HepG2 (cell line): ENCODE measurements at regions not wholly inside any gene's neighbourhood (a gene's known extent, or its start where the extent isn't known, plus 50 kb on each side); places are given as distances from the start of the nearest gene placed in this dataset.
A peak's percentile ranks its signal among the peaks of the same experiment; 100 is the strongest.

Source experiments
- ATAC-seq: fragments of 200-7000 bp; cut with Tn5 transposase; 3 replicates; pipeline ENCODE4 v1.9.1; 2020; ENCODE audit warnings: mild to moderate bottlenecking, moderate library complexity
- BruUV-seq: library from RNA; stranded (reverse); fragments of 400-500 nt; replicated peaks from 2 replicates; lab custom pipeline; 2021; lab: Mats Ljungman, UMichigan
- CTCF ChIA-PET: fragments of 300-600 bp; formaldehyde crosslinking; extraction: SDS; loops from one replicate; lab custom pipeline; 2021; ENCODE audit warnings: low total read pairs, inconsistent platforms, low intra/inter-chr PET ratio; lab: Yijun Ruan, JAX
- POLR2A ChIA-PET: fragments of 350-600 bp; sonication (Branson Sonifier 250); formaldehyde crosslinking; loops from one replicate; lab custom pipeline; 2020; ENCODE audit warnings: antibody characterized with exemption, inconsistent platforms; lab: Yijun Ruan, JAX
- DNase-seq: peaks from one replicate; pipeline ENCODE4 v3.0.0-alpha.2; 2015; ENCODE audit warnings: low spot score
- FAIRE-seq: peaks from 3 replicates; lab custom pipeline; 2011; peaks lifted over from hg19 to GRCh38; lab: Jason Lieb, UNC
- H2AFZ ChIP-seq: one replicate; pipeline ENCODE4 v1.6.1; 2011; ENCODE audit warnings: low read length, inconsistent platforms
- H3K27ac ChIP-seq: fragments of 300-600 bp; 3 replicates; pipeline ENCODE4 v1.8.0; 2011; ENCODE audit warnings: mixed run types, mild to moderate bottlenecking, mixed read lengths, low read length, inconsistent platforms; ENCODE audit not compliant: insufficient read depth; ENCODE audit errors: extremely low read length
- H3K27me3 ChIP-seq, 2 experiments: fragments of 200-600 bp in 1 of 2; 2 replicates in 1 of 2; 3 replicates in 1 of 2; pipeline versions ENCODE4 v1.6.0 to v1.8.0; 2011; ENCODE audit warnings: low read length in 2 of 2, mild to moderate bottlenecking in 2 of 2, moderate library complexity in 2 of 2, inconsistent platforms in 1 of 2; ENCODE audit not compliant: insufficient read depth in 2 of 2, control insufficient read depth in 1 of 2
- H3K36me3 ChIP-seq, 2 experiments: fragments of 200-600 bp in 1 of 2; replicated peaks in 1 of 2; 2 replicates in 1 of 2; 3 replicates in 1 of 2; pipeline versions ENCODE4 v1.5.1 to v1.8.0; 2011; ENCODE audit warnings: low read length in 2 of 2, inconsistent platforms in 1 of 2; ENCODE audit not compliant: insufficient read depth in 2 of 2, control insufficient read depth in 1 of 2
- H3K4me1 ChIP-seq: 2 replicates; pipeline ENCODE4 v1.5.1; 2012; ENCODE audit warnings: low read length, inconsistent platforms; ENCODE audit not compliant: insufficient read depth
- H3K4me2 ChIP-seq: 2 replicates; pipeline ENCODE4 v1.6.0; 2011; ENCODE audit warnings: low read depth, low read length, inconsistent platforms
- H3K4me3 ChIP-seq, 3 experiments: fragments of 200-600 bp in 1 of 3; sonication (generic), shearing (Covaris generic) in 1 of 3; replicated peaks in 1 of 3; 2 replicates each; pipeline ENCODE4 v1.5.1; 2011 to 2016; ENCODE audit warnings: low read length in 3 of 3, inconsistent platforms in 2 of 3, low read depth in 2 of 3, mild to moderate bottlenecking in 2 of 3, control low read depth in 1 of 3, mixed read lengths in 1 of 3; ENCODE audit not compliant: insufficient read depth in 1 of 3
- H3K79me2 ChIP-seq: one replicate; pipeline ENCODE4 v1.6.1; 2011; ENCODE audit warnings: low read length, inconsistent platforms; ENCODE audit not compliant: insufficient read depth
- H3K9ac ChIP-seq: 2 replicates; pipeline ENCODE4 v1.6.0; 2011; ENCODE audit warnings: mild to moderate bottlenecking, low read depth, low read length, inconsistent platforms; ENCODE audit not compliant: insufficient read depth
- H3K9me3 ChIP-seq: 2 replicates; pipeline ENCODE4 v1.5.1; 2012; ENCODE audit warnings: mild to moderate bottlenecking, low read length
- H4K20me1 ChIP-seq: 2 replicates; pipeline ENCODE4 v1.6.0; 2011; ENCODE audit warnings: inconsistent platforms, mild to moderate bottlenecking, low read length, moderate library complexity; ENCODE audit not compliant: insufficient read depth
- KMT2B ChIP-seq: IDR thresholded peaks from 2 replicates; pipeline ENCODE4 v1.6.1; 2016; ENCODE audit warnings: missing genetic modification reagents, missing compliant biosample characterization
- ZBTB8A ChIP-seq: sonication (generic); formaldehyde crosslinking; IDR thresholded peaks from 2 replicates; pipeline ENCODE4 v1.4.0; 2020; ENCODE audit warnings: mild to moderate bottlenecking, low read depth, missing genetic modification reagents, borderline replicate concordance
- ZNF350 ChIP-seq: sonication (generic); formaldehyde crosslinking; IDR thresholded peaks from 2 replicates; pipeline ENCODE4 v1.4.0; 2020; ENCODE audit warnings: mild to moderate bottlenecking, low read depth, missing genetic modification reagents, borderline replicate concordance
- ZNF614 ChIP-seq: IDR thresholded peaks from 2 replicates; pipeline ENCODE4 v1.6.1; 2018; ENCODE audit warnings: missing biosample characterization, missing genetic modification reagents, inconsistent platforms, borderline replicate concordance
- ZNF720 ChIP-seq: sonication (generic); formaldehyde crosslinking; IDR thresholded peaks from 2 replicates; pipeline ENCODE4 v1.4.0; 2020; ENCODE audit warnings: missing genetic modification reagents
- ZNF761 ChIP-seq: sonication (generic); formaldehyde crosslinking; conservative IDR thresholded peaks from 2 replicates; pipeline ENCODE4 v1.4.0; 2020; ENCODE audit warnings: mild to moderate bottlenecking, missing genetic modification reagents
- ZNF773 ChIP-seq: sonication (generic); formaldehyde crosslinking; IDR thresholded peaks from 2 replicates; pipeline ENCODE4 v1.4.0; 2020; ENCODE audit warnings: missing genetic modification reagents, borderline replicate concordance
- ZNF780A ChIP-seq: sonication (generic); formaldehyde crosslinking; IDR thresholded peaks from 2 replicates; pipeline ENCODE4 v1.8.0; 2022; ENCODE audit warnings: mild to moderate bottlenecking, missing genetic modification reagents, moderate library complexity
- ZNF839 ChIP-seq: sonication (generic); formaldehyde crosslinking; IDR thresholded peaks from 2 replicates; pipeline ENCODE4 v1.4.0; 2020; ENCODE audit warnings: missing genetic modification reagents, mild to moderate bottlenecking, borderline replicate concordance
- ZSCAN29 ChIP-seq: sonication (generic); formaldehyde crosslinking; conservative IDR thresholded peaks from 2 replicates; pipeline ENCODE4 v1.4.0; 2020; ENCODE audit warnings: mild to moderate bottlenecking, missing genetic modification reagents
- WGBS: methylation state at CpG from one replicate; pipeline ENCODE4 v1.1.6; 2017; ENCODE audit warnings: low lambda C conversion rate; 5-methylcytosine and 5-hydroxymethylcytosine counted together
- in situ Hi-C: cut with HindIII; loops from 2 replicates; pipeline ENCODE4 v1.10.0; 2017; ENCODE audit warnings: low pct_unique_long_range_greater_than_20kb; ENCODE audit not compliant: extremely low pct_ligation_motif_present
- intact Hi-C: fragments of 100-400 bp; cut with micrococcal nuclease; formaldehyde crosslinking; loops from one replicate; pipeline ENCODE4 v1.10.0; 2022; ENCODE audit not compliant: unreplicated experiment
- TF ChIP-seq, protein P1 (sequence below): sonication (generic); formaldehyde crosslinking; IDR thresholded peaks from 2 replicates; pipeline ENCODE4 v1.4.0; 2020; ENCODE audit warnings: mild to moderate bottlenecking, missing genetic modification reagents
- TF ChIP-seq, protein P2 (sequence below): sonication (generic); formaldehyde crosslinking; IDR thresholded peaks from 2 replicates; pipeline ENCODE4 v1.8.0; 2022; ENCODE audit warnings: missing genetic modification reagents, mild to moderate bottlenecking, borderline replicate concordance
- TF ChIP-seq, protein P3 (sequence below): sonication (generic); formaldehyde crosslinking; IDR thresholded peaks from 2 replicates; pipeline ENCODE4 v1.5.1; 2020; ENCODE audit warnings: mild to moderate bottlenecking, missing genetic modification reagents, moderate library complexity
- TF ChIP-seq, protein P4 (sequence below): sonication (generic); formaldehyde crosslinking; conservative IDR thresholded peaks from 2 replicates; pipeline ENCODE4 v1.4.0; 2020; ENCODE audit warnings: missing genetic modification reagents

DNA sequence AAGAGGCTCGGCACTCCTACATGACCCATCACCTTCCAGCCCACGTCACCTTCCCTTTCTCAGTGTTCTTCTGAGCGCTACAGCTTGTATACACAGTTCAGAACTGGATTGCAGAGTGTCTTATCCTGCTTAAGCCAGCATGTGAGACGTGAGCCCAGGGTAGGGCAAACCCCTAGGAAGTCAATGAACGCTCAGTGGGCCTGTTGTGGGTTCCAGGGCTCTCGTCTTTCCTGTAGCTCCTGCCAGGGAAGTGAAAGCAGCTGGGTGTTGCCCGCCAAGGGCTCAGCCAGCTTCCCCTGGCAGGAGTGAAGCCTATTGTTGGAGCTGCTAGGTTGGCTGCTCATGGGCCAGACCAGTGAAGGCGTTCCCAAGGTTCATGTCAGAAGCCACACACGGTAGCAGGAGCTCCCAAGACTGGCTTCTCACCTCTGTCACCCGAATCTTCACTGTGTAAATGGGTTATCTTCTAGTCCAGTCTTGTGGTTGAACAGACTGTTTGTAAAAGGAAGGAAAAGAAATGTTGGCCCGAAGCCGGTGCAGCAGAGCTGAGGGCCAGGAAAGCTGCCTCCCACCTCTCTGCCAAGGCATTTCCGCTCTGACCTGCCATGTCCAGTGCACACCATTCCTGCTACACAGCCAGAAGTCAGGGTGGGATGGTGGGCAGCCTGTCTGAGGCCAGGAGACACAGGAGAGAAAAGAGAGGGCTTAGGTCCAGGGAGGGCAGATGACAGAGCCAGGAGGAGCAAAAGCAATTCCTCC lies 69.6 kb upstream of the RMDN2 start (continued):
- TF ChIP-seq, protein P1, sequence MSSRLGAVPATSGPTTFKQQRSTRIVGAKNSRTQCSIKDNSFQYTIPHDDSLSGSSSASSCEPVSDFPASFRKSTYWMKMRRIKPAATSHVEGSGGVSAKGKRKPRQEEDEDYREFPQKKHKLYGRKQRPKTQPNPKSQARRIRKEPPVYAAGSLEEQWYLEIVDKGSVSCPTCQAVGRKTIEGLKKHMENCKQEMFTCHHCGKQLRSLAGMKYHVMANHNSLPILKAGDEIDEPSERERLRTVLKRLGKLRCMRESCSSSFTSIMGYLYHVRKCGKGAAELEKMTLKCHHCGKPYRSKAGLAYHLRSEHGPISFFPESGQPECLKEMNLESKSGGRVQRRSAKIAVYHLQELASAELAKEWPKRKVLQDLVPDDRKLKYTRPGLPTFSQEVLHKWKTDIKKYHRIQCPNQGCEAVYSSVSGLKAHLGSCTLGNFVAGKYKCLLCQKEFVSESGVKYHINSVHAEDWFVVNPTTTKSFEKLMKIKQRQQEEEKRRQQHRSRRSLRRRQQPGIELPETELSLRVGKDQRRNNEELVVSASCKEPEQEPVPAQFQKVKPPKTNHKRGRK = no peak
- TF ChIP-seq, all 625 proteins: peak for 0

DNA sequence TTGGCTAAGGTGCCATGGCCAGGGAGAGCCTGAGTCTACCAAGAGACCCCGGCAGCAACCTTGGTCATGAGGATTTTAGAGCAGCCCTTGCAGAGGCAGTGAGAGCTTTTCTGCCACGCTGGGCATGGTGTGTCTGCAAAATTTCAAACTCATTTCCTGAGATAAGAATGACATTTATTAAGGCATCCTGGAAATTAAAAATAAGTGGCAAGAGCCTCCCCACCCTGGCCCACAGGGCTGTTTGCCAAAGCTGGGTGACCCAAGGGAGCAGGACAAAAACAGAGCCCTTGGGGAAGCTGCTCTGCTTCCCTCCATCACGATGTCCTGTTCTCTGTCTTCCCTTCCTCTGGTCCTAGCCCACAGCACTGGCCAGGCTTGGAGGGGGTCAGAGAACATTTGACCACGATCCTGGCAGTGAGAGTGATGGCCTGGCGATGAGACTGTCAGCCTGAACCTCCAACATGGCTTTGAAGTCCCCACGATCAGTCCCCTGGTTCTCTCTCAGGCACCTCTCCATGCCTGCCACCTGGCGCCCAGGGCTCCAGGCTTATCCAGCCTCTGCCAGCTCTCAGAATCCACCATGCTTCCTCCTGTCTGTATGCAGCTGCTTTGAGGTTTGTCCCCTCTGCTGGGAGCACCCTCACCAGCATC lies 68.9 kb upstream of the RMDN2 start:
- FAIRE-seq (no peak), DNase-seq (no peak), ATAC-seq (peak; percentile 61)
- TF ChIP-seq ZNF720 (no peak), ZNF350 (CRISPR knock-in tag) (no peak), ZNF839 (CRISPR knock-in tag) (no peak), ZSCAN29 (CRISPR knock-in tag) (no peak), ZNF614 (no peak), ZNF780A (CRISPR knock-in tag) (no peak), ZNF773 (CRISPR knock-in tag) (no peak), ZNF761 (CRISPR knock-in tag) (no peak), ZBTB8A (CRISPR knock-in tag) (no peak), KMT2B (no peak)
- TF ChIP-seq, protein P2, sequence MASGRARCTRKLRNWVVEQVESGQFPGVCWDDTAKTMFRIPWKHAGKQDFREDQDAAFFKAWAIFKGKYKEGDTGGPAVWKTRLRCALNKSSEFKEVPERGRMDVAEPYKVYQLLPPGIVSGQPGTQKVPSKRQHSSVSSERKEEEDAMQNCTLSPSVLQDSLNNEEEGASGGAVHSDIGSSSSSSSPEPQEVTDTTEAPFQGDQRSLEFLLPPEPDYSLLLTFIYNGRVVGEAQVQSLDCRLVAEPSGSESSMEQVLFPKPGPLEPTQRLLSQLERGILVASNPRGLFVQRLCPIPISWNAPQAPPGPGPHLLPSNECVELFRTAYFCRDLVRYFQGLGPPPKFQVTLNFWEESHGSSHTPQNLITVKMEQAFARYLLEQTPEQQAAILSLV (CRISPR knock-in tag) = no peak
- TF ChIP-seq, protein P3, sequence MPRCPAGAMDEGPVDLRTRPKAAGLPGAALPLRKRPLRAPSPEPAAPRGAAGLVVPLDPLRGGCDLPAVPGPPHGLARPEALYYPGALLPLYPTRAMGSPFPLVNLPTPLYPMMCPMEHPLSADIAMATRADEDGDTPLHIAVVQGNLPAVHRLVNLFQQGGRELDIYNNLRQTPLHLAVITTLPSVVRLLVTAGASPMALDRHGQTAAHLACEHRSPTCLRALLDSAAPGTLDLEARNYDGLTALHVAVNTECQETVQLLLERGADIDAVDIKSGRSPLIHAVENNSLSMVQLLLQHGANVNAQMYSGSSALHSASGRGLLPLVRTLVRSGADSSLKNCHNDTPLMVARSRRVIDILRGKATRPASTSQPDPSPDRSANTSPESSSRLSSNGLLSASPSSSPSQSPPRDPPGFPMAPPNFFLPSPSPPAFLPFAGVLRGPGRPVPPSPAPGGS (CRISPR knock-in tag) = no peak
- TF ChIP-seq, protein P4, sequence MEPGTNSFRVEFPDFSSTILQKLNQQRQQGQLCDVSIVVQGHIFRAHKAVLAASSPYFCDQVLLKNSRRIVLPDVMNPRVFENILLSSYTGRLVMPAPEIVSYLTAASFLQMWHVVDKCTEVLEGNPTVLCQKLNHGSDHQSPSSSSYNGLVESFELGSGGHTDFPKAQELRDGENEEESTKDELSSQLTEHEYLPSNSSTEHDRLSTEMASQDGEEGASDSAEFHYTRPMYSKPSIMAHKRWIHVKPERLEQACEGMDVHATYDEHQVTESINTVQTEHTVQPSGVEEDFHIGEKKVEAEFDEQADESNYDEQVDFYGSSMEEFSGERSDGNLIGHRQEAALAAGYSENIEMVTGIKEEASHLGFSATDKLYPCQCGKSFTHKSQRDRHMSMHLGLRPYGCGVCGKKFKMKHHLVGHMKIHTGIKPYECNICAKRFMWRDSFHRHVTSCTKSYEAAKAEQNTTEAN (CRISPR knock-in tag) = no peak
- POLR2A ChIA-PET = no interaction called here
- Histone ChIP-seq H4K20me1 (no peaks in the 10 kb centered on the region; the same call in 1 of the 2 replicates), H3K9me3 (no peaks in the 10 kb centered on the region), H3K27me3 (peaks cover 2 to 24% of the 10 kb centered on the region in 2 experiments; a peak in 3 of 5 replicates), H3K36me3 (no peaks in the 10 kb centered on the region), H2AFZ (no peak overlapping the region), H3K27ac (no peak overlapping the region), H3K9ac (no peak overlapping the region), H3K4me1 (no peaks in the 10 kb centered on the region), H3K4me2 (no peak overlapping the region), H3K4me3 (no peak overlapping the region), H3K79me2 (no peaks in the 10 kb centered on the region)
- 19% methylated on average over 7 of the region's 7 CpGs for WGBS
- CTCF ChIA-PET = no interaction called here
- in situ Hi-C loops (no loop called here), intact Hi-C loops (no loop called here)
- no TSS peak for BruUV-seq
